HEK293T (cell line): ENCODE measurements at regions not wholly inside any gene's neighbourhood (a gene's known extent, or its start where the extent isn't known, plus 50 kb on each side); places are given as distances from the start of the nearest gene placed in this dataset.

ENCODE experiments used
- BHLHE40 ChIP-seq: fragments of 450-650 bp; IDR thresholded peaks from 2 replicates; pipeline ENCODE4 v1.6.1; 2016; ENCODE audit warnings: mild to moderate bottlenecking, moderate library complexity, borderline replicate concordance
- ELF4 ChIP-seq: fragments of 450-650 bp; IDR thresholded peaks from 2 replicates; pipeline ENCODE4 v1.6.1; 2017; ENCODE audit warnings: antibody characterized with exemption
- FOXK2 ChIP-seq: fragments of 450-650 bp; IDR thresholded peaks from 2 replicates; pipeline ENCODE4 v1.6.1; 2016; ENCODE audit warnings: mild to moderate bottlenecking
- FOXM1 ChIP-seq: fragments of 450-650 bp; IDR thresholded peaks from 2 replicates; pipeline ENCODE4 v1.6.1; 2017; ENCODE audit warnings: mild to moderate bottlenecking, borderline replicate concordance
- NFRKB ChIP-seq: fragments of 450-650 bp; IDR thresholded peaks from 2 replicates; pipeline ENCODE4 v1.6.1; 2016; ENCODE audit warnings: mild to moderate bottlenecking, moderate library complexity
- SP1 ChIP-seq: fragments of 450-650 bp; IDR thresholded peaks from 2 replicates; pipeline ENCODE4 v1.6.1; 2017
- SUZ12 ChIP-seq: fragments of 450-650 bp; IDR thresholded peaks from 2 replicates; pipeline ENCODE4 v1.6.1; 2016; ENCODE audit warnings: mild to moderate bottlenecking
- TARDBP ChIP-seq: fragments of 450-650 bp; IDR thresholded peaks from 2 replicates; pipeline ENCODE4 v1.6.1; 2016
- ZNF384 ChIP-seq: fragments of 450-650 bp; IDR thresholded peaks from 2 replicates; pipeline ENCODE4 v1.6.1; 2016
- TF ChIP-seq, protein P1 (sequence below): fragments of 450-650 bp; IDR thresholded peaks from 2 replicates; pipeline ENCODE4 v1.6.1; 2016

GRCh38 chr2:164369366-164369765 lies 251.9 kb downstream of the GRB14 start:
- TF ChIP-seq SP1 (no peak), SUZ12 (no peak), ELF4 (no peak), FOXM1 (no peak), FOXK2 (no peak), BHLHE40 (no peak), NFRKB (no peak), ZNF384 (no peak), TARDBP (no peak)
- TF ChIP-seq, protein P1, sequence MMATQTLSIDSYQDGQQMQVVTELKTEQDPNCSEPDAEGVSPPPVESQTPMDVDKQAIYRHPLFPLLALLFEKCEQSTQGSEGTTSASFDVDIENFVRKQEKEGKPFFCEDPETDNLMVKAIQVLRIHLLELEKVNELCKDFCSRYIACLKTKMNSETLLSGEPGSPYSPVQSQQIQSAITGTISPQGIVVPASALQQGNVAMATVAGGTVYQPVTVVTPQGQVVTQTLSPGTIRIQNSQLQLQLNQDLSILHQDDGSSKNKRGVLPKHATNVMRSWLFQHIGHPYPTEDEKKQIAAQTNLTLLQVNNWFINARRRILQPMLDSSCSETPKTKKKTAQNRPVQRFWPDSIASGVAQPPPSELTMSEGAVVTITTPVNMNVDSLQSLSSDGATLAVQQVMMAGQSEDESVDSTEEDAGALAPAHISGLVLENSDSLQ: no peak
